ENCODE measurements at regions not wholly inside any gene's neighbourhood (a gene's known extent, or its start where the extent isn't known, plus 50 kb on each side); places are given as distances from the start of the nearest gene placed in this dataset.

- ChIA-PET CTCF (ENCODE audit: low intra/inter-chr PET ratio, low total read pairs) (no interaction called here), POLR2A (no interaction called here)
- 39% methylated on average over 6 of the region's 6 CpGs for WGBS (ENCODE audit: low lambda C conversion rate)
- no peak overlapping the region for H3K9ac ChIP-seq (ENCODE audit: insufficient read depth, low read depth, low read length)
- no peaks in the 10 kb centered on the region for H3K27me3 ChIP-seq (ENCODE audit: control insufficient read depth in 1 of 2, insufficient read depth in 2 of 2, low read length in 2 of 2)
- no peaks in the 10 kb centered on the region for H4K20me1 ChIP-seq (ENCODE audit: insufficient read depth, low read length)
- in situ Hi-C loops (cut with HindIII; ENCODE audit: extremely low pct_ligation_motif_present, low pct_unique_long_range_greater_than_20kb) (no loop called here), intact Hi-C loops (cut with micrococcal nuclease; ENCODE audit: unreplicated experiment) (no loop called here)
- H2AFZ ChIP-seq (ENCODE audit: low read length), result no peak overlapping the region
- H3K79me2 ChIP-seq (ENCODE audit: insufficient read depth, low read length), result no peaks in the 10 kb centered on the region
- H3K9me3 ChIP-seq (ENCODE audit: low read length), result no peaks in the 10 kb centered on the region
- DNase-seq (ENCODE audit: low spot score) (no peak), ATAC-seq (no peak), FAIRE-seq (no peak)
- no peaks in the 10 kb centered on the region for H3K36me3 ChIP-seq (replicated peaks in 1 of 2; ENCODE audit: control insufficient read depth in 1 of 2, insufficient read depth in 2 of 2, low read length in 2 of 2)
- H3K4me2 ChIP-seq (ENCODE audit: low read depth, low read length), result no peak overlapping the region
- BruUV-seq (replicated peaks), result no TSS peak
- no peak overlapping the region for H3K4me3 ChIP-seq (replicated peaks in 1 of 3; ENCODE audit: insufficient read depth in 1 of 3, low read depth in 2 of 3, low read length in 3 of 3)
- no peaks in the 10 kb centered on the region for H3K4me1 ChIP-seq (ENCODE audit: insufficient read depth, low read length)
- TF ChIP-seq FOXK1 (CRISPR knock-in tag; IDR thresholded peaks at IDR 0.05; ENCODE audit: borderline replicate concordance, low read depth) (no peak), PLRG1 (conservative IDR thresholded peaks at IDR 0.05) (no peak), HOXD1 (CRISPR knock-in tag; IDR thresholded peaks at IDR 0.05) (no peak), ZNF318 (CRISPR knock-in tag; IDR thresholded peaks at IDR 0.05) (no peak), IKZF4 (CRISPR knock-in tag; IDR thresholded peaks at IDR 0.05; ENCODE audit: borderline replicate concordance, low read depth, not compliant biosample characterization) (no peak), ZEB1 (IDR thresholded peaks at IDR 0.05; ENCODE audit: insufficient replicate concordance, low read depth) (no peak), RORA (CRISPR knock-in tag; IDR thresholded peaks at IDR 0.05) (no peak), HNRNPUL1 (IDR thresholded peaks at IDR 0.05; ENCODE audit: low read depth, low read length) (no peak), BHLHE40 (IDR thresholded peaks at IDR 0.05; ENCODE audit: low read length) (no peak), CC2D1A (CRISPR knock-in tag; IDR thresholded peaks at IDR 0.05) (no peak), TARDBP (CRISPR knock-in tag; IDR thresholded peaks at IDR 0.05) (no peak)
- no peak overlapping the region for H3K27ac ChIP-seq (ENCODE audit: extremely low read length, insufficient read depth, low read length)
Measured at GRCh38 chr7:12124028-12124427, 87.1 kb upstream of the TMEM106B start.

Data from HepG2 (cell line).